ENCODE measurements at regions not wholly inside any gene's neighbourhood (a gene's known extent, or its start where the extent isn't known, plus 50 kb on each side); places are given as distances from the start of the nearest gene placed in this dataset.

- TF ChIP-seq CHD2 (IDR thresholded peaks at IDR 0.05; ENCODE audit: low read length) (no peak), CTCF (IDR thresholded peaks at IDR 0.05; ENCODE audit: control extremely low read depth in 1 of 3, insufficient read depth in 1 of 3, low read depth in 1 of 3, low read length in 3 of 3) (no peak), ASH2L (IDR thresholded peaks at IDR 0.05; ENCODE audit: low read length) (no peak), BACH1 (IDR thresholded peaks at IDR 0.05; ENCODE audit: low read length) (no peak)
Measured at GRCh38 chr4:30855232-30855631, 135.1 kb downstream of the PCDH7 start.
